Tibial nerve (tissue), 4 donors: ENCODE measurements at regions not wholly inside any gene's neighbourhood (a gene's known extent, or its start where the extent isn't known, plus 50 kb on each side); places are given as distances from the start of the nearest gene placed in this dataset.

Experiments
- EP300 ChIP-seq, 2 donors: sonication (generic); formaldehyde crosslinking; IDR thresholded peaks; one replicate each; pipeline ENCODE4 v1.6.1; 2017; ENCODE audit warnings: antibody characterized with exemption in 2 of 2, mild to moderate bottlenecking in 1 of 2
- TF ChIP-seq, protein P1 (sequence below), 5 experiments: fragments of 200-600 bp in 3 of 5; fragments of 450-650 bp in 2 of 5; sonication (generic) in 3 of 5; IDR thresholded peaks; one replicate each; pipeline ENCODE4 v1.5.1; 2016 to 2019; ENCODE audit warnings: antibody characterized with exemption in 5 of 5, mild to moderate bottlenecking in 3 of 5, moderate library complexity in 2 of 5

GRCh38 chr9:61671276-61671973 lies 481.6 kb downstream of the SPATA31A7 start:
- TF ChIP-seq, protein P1, sequence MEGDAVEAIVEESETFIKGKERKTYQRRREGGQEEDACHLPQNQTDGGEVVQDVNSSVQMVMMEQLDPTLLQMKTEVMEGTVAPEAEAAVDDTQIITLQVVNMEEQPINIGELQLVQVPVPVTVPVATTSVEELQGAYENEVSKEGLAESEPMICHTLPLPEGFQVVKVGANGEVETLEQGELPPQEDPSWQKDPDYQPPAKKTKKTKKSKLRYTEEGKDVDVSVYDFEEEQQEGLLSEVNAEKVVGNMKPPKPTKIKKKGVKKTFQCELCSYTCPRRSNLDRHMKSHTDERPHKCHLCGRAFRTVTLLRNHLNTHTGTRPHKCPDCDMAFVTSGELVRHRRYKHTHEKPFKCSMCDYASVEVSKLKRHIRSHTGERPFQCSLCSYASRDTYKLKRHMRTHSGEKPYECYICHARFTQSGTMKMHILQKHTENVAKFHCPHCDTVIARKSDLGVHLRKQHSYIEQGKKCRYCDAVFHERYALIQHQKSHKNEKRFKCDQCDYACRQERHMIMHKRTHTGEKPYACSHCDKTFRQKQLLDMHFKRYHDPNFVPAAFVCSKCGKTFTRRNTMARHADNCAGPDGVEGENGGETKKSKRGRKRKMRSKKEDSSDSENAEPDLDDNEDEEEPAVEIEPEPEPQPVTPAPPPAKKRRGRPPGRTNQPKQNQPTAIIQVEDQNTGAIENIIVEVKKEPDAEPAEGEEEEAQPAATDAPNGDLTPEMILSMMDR (IDR thresholded peaks at IDR 0.05) = no peak
- no peak for TF ChIP-seq EP300 (IDR thresholded peaks at IDR 0.05)
